HG02981 (cell line): ENCODE measurements at regions not wholly inside any gene's neighbourhood (a gene's known extent, or its start where the extent isn't known, plus 50 kb on each side); places are given as distances from the start of the nearest gene placed in this dataset.
A peak's percentile ranks its signal among the peaks of the same experiment; 100 is the strongest.

Experiments used
- ATAC-seq: cut with Tn5 transposase; IDR thresholded peaks from one replicate; pipeline ENCODE4 v1.9.1; 2021; ENCODE audit warnings: mild to moderate bottlenecking, moderate library complexity; ENCODE audit not compliant: unreplicated experiment

DNA sequence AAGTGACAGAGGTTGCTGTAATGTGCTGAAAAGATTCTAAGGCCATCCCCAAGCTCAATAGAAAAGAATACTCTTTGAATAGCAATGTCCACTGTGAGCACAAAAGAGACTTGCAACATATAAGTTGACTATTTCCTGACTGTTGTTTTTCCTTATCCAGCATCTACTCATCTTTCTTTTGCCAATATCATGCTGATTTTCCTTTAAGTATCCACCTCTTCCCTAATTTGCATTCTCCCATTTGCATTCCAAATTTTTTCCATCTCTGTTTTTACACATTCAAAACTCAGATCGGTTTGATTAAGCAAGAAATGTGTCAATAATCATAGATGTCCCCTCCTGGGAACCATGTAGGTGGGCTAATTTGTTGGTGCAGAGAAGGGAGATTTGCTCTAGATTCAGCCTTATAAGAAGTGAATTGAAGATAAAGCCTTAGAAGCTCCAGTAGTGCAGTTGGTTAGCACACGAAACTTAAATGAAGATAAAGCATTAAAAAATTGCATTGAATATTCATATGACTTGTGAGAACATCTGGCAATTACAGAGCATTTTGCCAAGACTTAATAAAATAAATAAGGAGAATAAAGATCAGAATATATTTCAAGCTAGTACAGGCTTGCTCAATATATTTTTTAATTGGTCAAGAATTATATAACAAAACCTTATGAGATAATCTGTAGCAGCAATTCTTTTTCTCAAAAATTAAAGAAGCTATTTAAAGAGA is 267.6 kb downstream of the TMEM167A start:
- no peak for ATAC-seq

DNA sequence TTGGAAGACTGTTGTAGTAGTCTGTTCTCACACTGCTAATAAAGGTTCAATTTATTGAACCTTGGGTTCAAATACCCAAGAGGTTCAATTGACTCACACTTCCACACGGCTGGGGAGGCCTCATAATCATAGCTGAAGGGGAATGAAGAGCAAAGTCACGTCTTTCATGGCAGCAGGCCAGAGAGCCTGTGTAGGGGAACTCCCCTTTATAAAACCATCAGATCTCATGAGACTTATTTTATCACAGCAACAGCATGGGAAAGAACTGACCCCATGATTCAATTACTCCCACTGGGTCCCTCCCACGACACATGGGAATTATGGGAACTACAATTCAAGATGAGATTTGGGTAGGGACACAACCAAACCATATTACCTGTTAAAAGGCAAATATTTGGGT is 268.2 kb downstream of the TMEM167A start:
- no peak for ATAC-seq

DNA sequence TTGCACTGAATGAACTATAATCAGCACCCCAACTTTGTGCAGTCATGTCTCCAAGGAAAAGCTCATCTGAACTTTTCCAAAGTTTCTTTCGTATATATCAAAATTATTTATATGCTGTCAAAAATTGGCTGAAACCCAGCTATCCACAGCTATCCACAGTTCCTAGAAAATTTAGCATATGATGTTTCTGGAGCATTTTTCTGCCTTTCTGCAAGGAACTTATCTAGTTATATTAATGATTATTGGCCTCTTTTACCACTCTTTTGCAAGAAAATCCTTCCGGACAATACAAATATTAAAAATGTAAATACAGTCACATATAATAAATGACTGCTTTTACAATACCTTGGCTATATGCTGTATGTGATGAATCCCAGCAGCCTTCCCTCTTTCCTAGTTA is 270.2 kb downstream of the TMEM167A start:
- no peak for ATAC-seq

DNA sequence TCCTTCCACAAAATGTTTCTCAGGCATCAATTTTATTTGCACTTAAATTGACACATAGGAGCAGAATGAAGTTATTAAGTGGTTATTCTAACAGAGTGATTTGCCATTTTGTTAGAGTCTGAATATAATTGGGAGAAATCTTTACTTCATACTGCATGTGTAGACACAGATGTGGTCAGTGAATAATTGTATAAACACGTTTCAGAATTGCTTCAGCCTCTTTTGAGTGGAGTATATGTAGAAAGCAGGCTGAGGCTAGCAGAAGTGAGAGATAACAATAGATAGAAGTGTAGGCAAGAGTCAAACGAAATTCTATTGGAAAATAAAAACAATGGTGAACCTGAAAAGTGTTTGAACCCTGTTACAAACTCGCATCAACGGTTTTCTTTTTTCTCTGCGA is 270.7 kb downstream of the TMEM167A start:
- ATAC-seq, result no peak

DNA sequence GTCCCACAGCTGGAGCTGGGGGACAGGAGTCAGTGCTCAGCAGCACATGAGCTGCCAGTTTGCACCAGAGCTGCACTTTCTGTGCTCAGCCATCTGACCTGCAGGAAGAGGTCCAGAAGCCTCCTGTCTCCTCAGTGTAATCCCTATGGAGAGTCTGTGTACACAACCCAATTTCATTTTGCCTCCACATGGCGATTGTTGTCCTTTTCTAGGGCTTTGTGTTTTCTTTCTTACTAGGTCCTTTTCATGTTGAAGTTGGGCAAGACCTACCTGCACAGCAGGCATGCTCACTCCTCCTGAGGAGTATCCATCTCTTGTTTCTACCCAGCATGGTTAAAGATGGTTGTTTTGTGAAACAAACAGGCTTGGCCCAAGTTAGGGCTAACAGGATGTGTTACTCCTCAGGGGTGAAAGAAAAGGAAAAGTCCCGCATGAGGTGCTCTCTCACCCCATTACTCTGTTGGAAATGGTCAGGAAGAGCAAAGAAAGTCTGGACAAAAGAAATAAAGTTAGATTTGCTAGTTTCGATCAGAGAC is 273.0 kb downstream of the TMEM167A start:
- ATAC-seq, result no peak

DNA sequence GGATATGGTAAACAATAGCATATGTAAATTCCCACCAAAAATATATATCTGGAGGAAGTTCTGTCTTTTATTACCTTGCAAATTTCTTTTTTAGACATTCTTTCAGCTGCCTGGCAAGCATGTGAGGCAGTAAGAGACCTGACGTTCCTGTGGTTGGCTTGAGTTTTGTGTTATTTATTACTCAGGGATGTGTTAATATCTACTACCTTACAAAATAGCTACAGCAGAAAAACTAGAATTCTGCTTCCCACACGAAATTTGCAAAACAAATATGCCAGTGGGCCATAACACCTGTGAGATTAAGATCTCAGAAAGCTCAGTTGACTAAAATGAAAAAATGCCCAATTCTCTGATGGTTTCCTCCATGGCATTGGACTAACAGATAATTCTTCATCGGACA is 274.2 kb downstream of the TMEM167A start:
- peak; percentile 55 for ATAC-seq

DNA sequence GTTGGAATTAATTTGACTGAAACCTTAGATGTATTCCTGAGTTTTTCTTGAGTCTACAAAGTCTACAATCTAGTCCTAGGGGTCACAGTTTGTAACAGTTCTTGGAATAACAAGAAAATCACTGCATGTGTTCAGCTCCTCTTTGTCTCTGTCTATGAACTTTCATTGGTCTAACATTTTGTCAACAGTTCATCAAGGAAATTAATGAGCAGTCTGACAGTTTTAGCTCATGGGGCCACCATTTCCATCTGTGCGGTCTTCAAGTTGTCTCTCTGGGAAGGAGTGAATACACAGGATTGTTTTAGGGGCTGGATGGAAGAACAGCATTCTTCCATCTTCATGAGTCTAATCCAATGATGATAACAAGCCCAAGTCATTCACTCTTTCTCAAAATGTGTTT is 276.4 kb downstream of the TMEM167A start:
- ATAC-seq, result no peak

DNA sequence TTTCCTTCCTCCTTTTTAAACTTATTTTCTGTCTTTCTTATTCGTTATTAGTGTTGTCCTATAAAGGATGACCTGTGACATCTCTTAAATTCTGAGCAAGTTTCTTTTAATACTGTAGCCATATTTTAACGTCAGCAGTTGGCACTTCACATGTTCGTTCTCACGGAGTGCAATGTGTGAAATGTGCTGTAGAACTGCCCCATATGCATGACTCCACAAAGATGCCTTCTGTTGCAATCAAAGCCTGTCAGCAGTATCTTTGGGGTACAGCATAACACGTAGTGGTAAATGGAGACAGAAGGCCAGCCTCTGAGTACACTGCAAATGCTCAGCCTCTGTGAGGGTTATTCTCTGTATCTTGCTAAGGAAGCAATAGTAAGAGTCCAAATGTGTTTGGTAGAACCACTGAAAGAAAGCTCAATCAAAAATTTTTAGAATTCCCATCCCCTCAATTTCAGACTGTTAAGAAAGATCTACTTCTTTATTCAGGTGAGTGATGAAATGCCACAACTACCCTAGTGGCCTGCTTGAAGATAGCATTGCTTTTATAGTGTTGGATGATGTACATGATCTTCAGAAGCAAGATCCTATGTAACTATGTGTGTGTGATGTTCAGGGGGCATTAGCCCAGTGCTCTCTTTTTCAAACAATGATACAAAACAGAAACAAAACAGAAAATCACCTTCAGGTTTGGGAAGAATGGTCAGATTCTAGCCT is 277.7 kb downstream of the TMEM167A start:
- ATAC-seq, result no peak

DNA sequence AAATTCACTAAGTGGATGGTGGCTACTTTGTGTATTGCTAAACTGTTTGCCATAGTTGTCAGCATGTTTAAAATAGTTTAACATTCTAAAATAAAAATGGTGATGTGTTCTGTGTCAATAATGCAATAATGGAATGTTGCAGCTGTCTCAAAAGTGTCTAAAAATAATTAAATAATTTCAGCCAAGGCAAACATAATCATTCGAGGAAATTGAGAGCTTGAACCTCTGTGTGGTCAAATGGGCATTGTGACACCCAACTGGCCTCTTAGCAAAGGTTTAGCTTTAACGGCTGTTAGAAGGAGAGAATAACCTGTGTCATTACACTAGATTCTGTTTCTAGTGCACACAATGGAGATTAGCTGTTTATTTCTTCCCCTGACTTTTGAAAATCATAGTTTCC is 278.5 kb downstream of the TMEM167A start:
- no peak for ATAC-seq

DNA sequence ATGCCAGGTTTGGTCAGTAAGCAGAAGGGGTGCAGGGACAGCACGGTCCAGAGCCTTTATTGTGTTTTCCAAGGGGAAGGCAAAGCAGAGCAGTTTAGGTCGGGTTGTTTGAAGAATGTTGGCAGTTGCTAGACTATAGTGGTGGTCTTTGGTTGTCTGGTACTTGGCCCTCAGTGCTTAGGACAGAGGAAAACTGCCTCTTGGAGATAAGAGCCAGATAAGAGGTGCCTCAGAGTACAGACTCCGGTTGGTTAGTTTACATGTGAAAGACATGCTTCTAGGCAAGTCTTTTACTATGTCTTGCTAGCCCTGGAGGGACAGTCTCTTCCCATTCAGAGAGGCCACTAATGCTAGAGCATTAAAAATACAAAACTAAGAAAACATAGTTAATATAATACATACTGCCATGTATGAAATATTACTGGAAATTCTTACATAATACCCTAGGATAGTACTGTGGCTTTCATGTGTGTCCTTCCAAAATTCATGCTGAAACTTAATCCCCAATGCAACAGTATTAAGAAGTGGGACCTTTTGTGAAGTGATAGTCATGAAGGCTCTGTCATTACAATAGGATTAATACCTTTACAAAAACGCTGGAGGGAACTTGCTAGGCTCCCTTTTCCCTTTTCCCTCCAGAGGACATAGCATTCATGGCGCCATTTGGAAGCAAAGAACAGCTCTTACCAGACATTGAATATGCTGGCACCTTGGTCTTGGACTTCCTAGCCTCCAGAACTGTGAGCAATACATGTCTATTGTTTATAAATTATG is 280.4 kb downstream of the TMEM167A start:
- no peak for ATAC-seq

DNA sequence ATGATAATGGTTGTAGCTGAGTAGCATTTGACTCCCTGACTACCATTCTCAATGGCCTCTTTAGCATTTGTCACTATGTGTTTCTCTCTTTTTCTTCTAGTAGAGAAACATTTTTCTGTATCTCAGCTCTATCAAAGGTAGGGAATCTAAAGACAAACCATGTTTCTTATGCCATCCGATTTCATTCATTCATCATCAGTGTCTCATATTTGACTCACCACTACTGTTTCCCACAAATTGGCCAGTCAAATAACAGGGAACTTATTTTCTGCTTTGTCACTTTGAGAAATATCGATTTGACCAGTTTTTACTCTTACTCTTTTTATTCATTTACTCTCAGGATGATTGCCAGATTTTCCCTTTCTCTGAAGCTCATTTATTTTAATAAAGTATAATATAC is 282.3 kb downstream of the TMEM167A start:
- ATAC-seq, result no peak

DNA sequence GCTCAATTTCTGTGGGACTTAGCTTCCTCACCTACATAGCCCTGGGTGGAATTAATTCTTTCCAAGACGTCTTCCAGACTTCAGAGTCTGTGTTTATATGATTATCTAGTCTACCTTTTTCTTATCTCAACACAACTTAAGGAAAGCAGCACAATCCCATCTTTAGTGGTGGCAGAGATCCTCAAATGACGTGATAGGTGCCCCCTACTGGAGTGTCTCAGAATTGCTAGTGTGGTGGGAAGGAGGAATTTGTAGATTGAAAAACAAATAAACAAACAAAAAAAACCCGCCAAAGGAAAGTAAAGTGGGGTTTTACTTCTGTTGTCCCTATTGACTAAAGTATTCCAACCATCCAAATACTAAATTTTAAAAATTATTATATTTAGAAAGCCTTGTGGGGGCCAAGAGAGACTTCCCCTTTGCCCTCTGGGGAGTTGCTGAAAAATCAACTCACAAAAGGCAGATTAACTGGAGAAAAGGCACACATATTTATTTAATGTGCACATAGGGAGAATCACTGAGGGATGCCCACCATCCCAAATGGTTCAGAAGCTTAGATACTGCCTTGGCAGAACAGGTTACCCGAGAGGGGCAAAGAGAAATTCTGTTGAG is 283.3 kb downstream of the TMEM167A start:
- no peak for ATAC-seq

DNA sequence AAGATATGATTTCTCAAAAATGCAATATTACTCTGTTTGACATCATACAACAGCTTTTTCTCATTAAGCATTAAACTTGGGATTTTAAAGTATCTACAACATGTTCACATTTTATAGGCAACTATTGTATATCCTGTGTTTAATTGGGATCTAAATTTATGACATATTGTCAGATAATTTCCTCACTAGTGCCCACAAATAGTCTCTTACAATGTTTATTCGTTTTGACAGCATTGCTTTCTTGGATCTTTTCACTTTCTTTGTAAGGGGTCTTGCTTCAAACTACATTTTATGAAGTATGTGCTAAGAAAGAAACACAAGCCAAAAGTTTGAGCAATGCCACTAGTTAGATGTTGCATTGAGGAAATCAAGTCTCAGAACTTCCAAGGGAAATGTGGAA is 285.1 kb downstream of the TMEM167A start:
- no peak for ATAC-seq

DNA sequence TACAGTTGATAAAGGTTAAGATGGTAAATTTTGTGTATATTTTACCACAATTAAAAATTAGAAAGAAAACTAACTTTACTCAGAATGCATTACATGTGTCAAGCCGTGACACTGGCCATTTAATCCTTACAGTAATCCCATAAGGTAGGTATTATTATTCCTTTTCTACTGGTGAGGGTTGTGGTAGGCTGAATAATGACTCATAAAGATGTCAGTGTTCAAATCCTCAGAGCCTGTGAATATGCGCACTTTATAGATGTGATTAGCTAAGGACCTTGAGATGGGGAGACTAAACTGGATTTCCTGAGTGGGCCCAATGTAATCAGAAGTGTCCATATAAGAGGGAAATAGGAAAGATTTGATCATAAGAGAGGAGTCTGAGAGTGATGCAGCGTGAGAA is 288.1 kb downstream of the TMEM167A start:
- ATAC-seq, result no peak

DNA sequence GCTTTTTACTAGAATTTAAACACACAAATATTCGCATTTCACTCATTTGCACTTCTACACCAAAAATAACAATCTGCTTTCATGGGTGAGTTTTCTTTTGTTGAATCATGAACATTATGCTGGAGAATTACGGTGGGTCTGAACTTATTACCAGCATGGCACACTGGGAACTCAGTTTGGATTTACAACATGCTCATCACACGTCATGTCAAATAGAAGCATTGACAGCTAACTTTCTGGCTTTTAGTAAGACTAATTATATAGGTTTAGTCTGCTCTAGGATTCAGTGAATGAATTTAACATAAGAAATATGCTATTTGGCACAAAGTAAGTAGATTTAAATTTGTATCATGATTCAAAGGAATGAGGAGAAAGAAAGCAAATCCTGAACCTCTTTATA is 290.4 kb downstream of the TMEM167A start:
- ATAC-seq, result no peak

DNA sequence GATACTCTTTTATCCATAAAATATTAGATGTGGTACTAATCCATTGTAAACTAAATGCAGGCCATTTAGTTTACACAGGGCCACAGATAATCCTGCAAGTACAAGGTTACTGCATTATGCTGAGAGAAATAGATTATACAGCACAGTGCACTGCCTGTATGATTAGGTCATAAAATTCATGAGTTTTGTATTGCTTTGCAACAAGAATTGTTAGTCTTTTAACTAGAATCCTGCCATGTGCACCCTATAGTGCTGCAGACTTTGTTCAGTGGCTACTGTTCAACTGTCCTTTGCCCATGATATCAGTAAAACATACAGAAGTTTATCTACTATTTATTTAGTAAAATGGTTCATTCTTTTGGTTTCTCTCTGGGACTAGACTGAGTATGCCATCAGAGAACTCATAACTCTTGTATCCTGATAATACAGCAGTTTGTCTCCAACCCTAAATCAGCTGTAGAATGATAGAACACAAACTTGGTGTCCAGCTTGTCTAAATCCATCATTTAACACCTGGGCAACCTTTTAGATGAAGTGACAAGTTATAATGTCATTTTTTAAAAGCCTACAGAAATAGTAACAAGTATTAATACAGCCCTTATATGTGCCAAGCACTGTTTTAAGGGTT is 291.2 kb downstream of the TMEM167A start:
- no peak for ATAC-seq

DNA sequence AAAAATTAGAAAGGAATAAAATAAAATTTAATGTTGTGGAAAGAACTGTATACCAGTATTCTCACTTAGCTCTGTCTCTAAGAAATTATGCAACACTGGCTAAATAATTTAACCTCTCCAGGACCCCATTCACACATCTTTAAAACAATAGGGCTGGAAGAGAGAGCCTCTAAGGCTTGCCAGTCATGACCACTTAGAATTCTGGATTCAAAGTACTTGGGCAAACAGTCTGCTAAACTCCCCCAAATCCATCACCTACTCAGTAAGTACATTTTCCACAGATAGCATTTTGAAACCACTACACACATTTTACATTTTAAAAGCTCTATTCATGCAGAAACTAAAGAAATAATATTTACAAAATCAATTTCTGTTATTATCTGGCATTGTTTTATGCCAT is 291.7 kb downstream of the TMEM167A start:
- ATAC-seq, result no peak

DNA sequence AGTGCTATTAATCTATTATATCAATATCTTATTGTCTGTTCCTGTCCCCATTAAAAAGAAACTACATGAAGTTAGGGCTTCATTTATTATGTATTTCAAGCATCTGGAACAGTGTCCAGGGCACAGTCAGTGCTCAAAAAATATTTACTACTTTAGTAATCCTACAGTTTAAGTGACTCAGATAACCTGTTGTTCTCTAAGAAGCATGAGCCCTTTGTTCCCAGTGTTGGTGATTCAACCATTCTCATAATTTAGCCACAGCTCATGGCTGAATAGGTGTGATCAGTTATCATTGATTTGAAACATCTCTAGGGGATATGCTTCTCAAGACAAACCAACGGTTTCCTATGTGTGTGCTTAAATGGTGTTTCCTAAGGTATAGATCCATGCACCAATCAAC is 292.7 kb downstream of the TMEM167A start:
- ATAC-seq, result no peak

DNA sequence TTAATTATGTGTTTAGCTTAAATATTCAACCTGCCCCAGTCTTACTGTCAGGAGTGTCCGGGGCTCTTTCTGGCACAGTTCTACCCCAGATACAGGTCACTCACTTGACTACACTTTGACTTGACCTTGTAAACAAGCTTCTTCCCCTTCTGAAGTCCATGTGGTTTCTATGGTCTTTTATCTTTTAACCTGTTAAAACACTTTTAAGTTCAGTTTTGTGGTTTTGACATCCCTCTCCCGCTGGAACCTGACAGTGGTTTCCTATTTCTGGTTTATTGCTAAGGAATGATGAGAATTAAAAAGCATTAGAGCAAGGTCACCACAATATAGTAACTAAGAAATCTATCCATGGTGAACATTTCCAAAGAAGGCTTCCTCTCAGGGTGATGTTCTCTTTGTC is 300.1 kb downstream of the TMEM167A start:
- no peak for ATAC-seq

DNA sequence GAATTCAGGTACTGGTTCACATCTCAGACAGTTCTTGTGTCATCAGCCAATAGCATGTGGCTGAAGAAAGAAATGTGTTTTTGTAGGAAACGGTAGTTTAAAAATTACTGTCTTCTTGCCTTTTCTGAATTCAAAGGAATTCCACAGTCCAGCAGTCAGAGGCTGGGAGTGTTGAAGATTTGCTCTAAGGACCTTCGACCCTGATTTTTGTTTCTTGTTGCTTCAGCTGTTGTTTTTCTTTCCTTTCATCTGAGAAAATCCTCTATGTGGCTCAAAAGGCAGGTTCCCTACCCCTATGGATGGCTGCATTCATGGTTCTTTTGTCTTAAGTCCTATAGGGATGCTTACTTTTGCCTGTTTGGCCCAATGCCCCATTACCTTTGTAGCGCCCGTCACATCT is 304.9 kb downstream of the TMEM167A start:
- ATAC-seq, result no peak

DNA sequence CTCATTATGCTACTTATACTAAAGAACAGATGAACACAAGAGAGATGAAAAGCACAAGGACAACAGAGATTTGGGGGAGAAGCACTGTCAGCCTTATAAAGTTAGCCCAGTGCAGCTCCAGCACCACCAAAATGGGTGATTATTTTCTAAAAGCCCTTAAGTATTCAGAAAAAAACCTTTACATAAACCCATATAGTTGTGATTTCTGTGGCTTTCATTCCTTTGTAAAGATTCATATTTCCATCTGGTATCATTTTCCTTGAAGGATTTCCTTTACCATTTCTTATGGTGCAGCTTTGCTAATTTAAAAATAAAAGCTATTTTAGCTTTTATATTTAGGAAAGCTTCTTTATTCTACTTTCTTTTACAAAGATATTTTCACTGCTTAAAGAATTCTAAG is 311.0 kb downstream of the TMEM167A start:
- no peak for ATAC-seq
